ENCODE measurements at regions not wholly inside any gene's neighbourhood (a gene's known extent, or its start where the extent isn't known, plus 50 kb on each side); places are given as distances from the start of the nearest gene placed in this dataset.

- TF ChIP-seq CTCF (IDR thresholded peaks at IDR 0.05), result no peak
- no peak for ATAC-seq (ENCODE audit: insufficient number of reproducible peaks, low FRiP score, low read depth)
- Histone ChIP-seq H3K9me3 (no peaks in the 10 kb centered on the region), H3K4me3 (no peak overlapping the region), H3K4me1 (ENCODE audit: control insufficient read depth in 1 of 2, low read depth in 2 of 2) (no peaks in the 10 kb centered on the region), H3K36me3 (no peaks in the 10 kb centered on the region), H3K27ac (no peak overlapping the region), H3K27me3 (replicated peaks; ENCODE audit: insufficient read depth) (no peaks in the 10 kb centered on the region)
- no peak for DNase-seq (ENCODE audit: low spot score)
Measured at GRCh38 chr6:55034752-55035151, 139.6 kb upstream of the HCRTR2 start.

GRCh38 chr6:55040102-55040848, 134.0 kb upstream of the HCRTR2 start:
- Histone ChIP-seq H3K27ac (no peak overlapping the region), H3K27me3 (replicated peaks; ENCODE audit: insufficient read depth) (no peaks in the 10 kb centered on the region), H3K4me3 (no peak overlapping the region), H3K36me3 (no peaks in the 10 kb centered on the region), H3K9me3 (no peaks in the 10 kb centered on the region), H3K4me1 (ENCODE audit: control insufficient read depth in 1 of 2, low read depth in 2 of 2) (no peaks in the 10 kb centered on the region)
- no peak for TF ChIP-seq CTCF (IDR thresholded peaks at IDR 0.05)
- no peak for ATAC-seq (ENCODE audit: insufficient number of reproducible peaks, low FRiP score, low read depth)
- DNase-seq (ENCODE audit: low spot score), result no peak

GRCh38 chr6:55046869-55047422, 127.4 kb upstream of the HCRTR2 start:
- DNase-seq (ENCODE audit: low spot score) (no peak), ATAC-seq (ENCODE audit: insufficient number of reproducible peaks, low FRiP score, low read depth) (no peak)
- H3K4me1 ChIP-seq (ENCODE audit: control insufficient read depth in 1 of 2, low read depth in 2 of 2), result no peaks in the 10 kb centered on the region
- H3K9me3 ChIP-seq, result no peaks in the 10 kb centered on the region
- H3K4me3 ChIP-seq, result no peak overlapping the region
- H3K27ac ChIP-seq, result no peak overlapping the region
- no peaks in the 10 kb centered on the region for H3K27me3 ChIP-seq (replicated peaks; ENCODE audit: insufficient read depth)
- no peaks in the 10 kb centered on the region for H3K36me3 ChIP-seq
- TF ChIP-seq CTCF (IDR thresholded peaks at IDR 0.05), result no peak

GRCh38 chr6:55047451-55048044, 126.8 kb upstream of the HCRTR2 start:
- H3K4me1 ChIP-seq (ENCODE audit: control insufficient read depth in 1 of 2, low read depth in 2 of 2), result no peaks in the 10 kb centered on the region
- DNase-seq (ENCODE audit: low spot score) (no peak), ATAC-seq (ENCODE audit: insufficient number of reproducible peaks, low FRiP score, low read depth) (no peak)
- no peak overlapping the region for H3K4me3 ChIP-seq
- no peak overlapping the region for H3K27ac ChIP-seq
- no peaks in the 10 kb centered on the region for H3K9me3 ChIP-seq
- H3K27me3 ChIP-seq (replicated peaks; ENCODE audit: insufficient read depth), result no peaks in the 10 kb centered on the region
- no peaks in the 10 kb centered on the region for H3K36me3 ChIP-seq
- TF ChIP-seq CTCF (IDR thresholded peaks at IDR 0.05), result no peak

GRCh38 chr6:55049866-55050265, 124.4 kb upstream of the HCRTR2 start:
- ATAC-seq (ENCODE audit: insufficient number of reproducible peaks, low FRiP score, low read depth) (no peak), DNase-seq (ENCODE audit: low spot score) (no peak)
- Histone ChIP-seq H3K27ac (no peak overlapping the region), H3K36me3 (no peaks in the 10 kb centered on the region), H3K27me3 (replicated peaks; ENCODE audit: insufficient read depth) (no peaks in the 10 kb centered on the region), H3K4me1 (ENCODE audit: control insufficient read depth in 1 of 2, low read depth in 2 of 2) (no peaks in the 10 kb centered on the region), H3K4me3 (no peak overlapping the region), H3K9me3 (no peaks in the 10 kb centered on the region)
- TF ChIP-seq CTCF (IDR thresholded peaks at IDR 0.05), result no peak
